ENCODE measurements at regions not wholly inside any gene's neighbourhood (a gene's known extent, or its start where the extent isn't known, plus 50 kb on each side); places are given as distances from the start of the nearest gene placed in this dataset.
"Not testable (repeated sequence)": the region's sequence is repeated elsewhere in the genome, so short reads cannot be mapped to it uniquely, and the experiment has no call there.

GRCh38 chr12:114152066-114152465, 185.9 kb upstream of the RBM19 start:
- ChIA-PET POLR2A (no interaction called here), CTCF (no interaction called here)
- Mint-ChIP-seq H3K9me3 (ENCODE audit: low read depth) (peaks cover 2% of the 10 kb centered on the region), H3K27me3 (no peaks in the 10 kb centered on the region), H3K4me3 (no peak overlapping the region), H3K27ac (no peak overlapping the region), H3K36me3 (ENCODE audit: low read depth) (no peaks in the 10 kb centered on the region), H3K4me1 (no peaks in the 10 kb centered on the region)
- DNase-seq, result no peak
- intact Hi-C loops (cut with DNase I, micrococcal nuclease), result no loop called here
- ATAC-seq, result no peak

- H3K27me3 Mint-ChIP-seq; intact Hi-C loops (cut with DNase I, micrococcal nuclease); H3K4me1 Mint-ChIP-seq; H3K27ac Mint-ChIP-seq; POLR2A ChIA-PET; H3K36me3 Mint-ChIP-seq (ENCODE audit: low read depth); ATAC-seq; CTCF ChIA-PET; DNase-seq; H3K9me3 Mint-ChIP-seq (ENCODE audit: low read depth); H3K4me3 Mint-ChIP-seq: not testable (repeated sequence)
Observed at GRCh38 chr12:114150584-114150983, 184.5 kb upstream of the RBM19 start.

GRCh38 chr12:114141921-114142564, 175.9 kb upstream of the RBM19 start:
- ChIA-PET CTCF (interaction anchor here (1.0 kb wide), 1 partner anchor 366 kb away, joined by 3 read pairs; no protein-coding TSS in a partner anchor), POLR2A (no interaction called here)
- DNase-seq, result no peak
- Mint-ChIP-seq H3K27me3 (peaks cover 2% of the 10 kb centered on the region), H3K4me3 (no peak overlapping the region), H3K36me3 (ENCODE audit: low read depth) (no peaks in the 10 kb centered on the region), H3K27ac (no peak overlapping the region), H3K4me1 (no peaks in the 10 kb centered on the region), H3K9me3 (ENCODE audit: low read depth) (no peaks in the 10 kb centered on the region)
- intact Hi-C loops (cut with DNase I, micrococcal nuclease), result no loop called here
- ATAC-seq, result no peak

- Mint-ChIP-seq H3K36me3 (ENCODE audit: low read depth) (no peaks in the 10 kb centered on the region), H3K27ac (no peak overlapping the region), H3K4me1 (no peaks in the 10 kb centered on the region), H3K9me3 (ENCODE audit: low read depth) (no peaks in the 10 kb centered on the region), H3K27me3 (peaks cover 5% of the 10 kb centered on the region), H3K4me3 (no peak overlapping the region)
- ChIA-PET POLR2A (no interaction called here), CTCF (no interaction called here)
- ATAC-seq, result no peak
- intact Hi-C loops (cut with DNase I, micrococcal nuclease), result no loop called here
- no peak for DNase-seq
Observed at GRCh38 chr12:114140576-114140975, 174.5 kb upstream of the RBM19 start.

- intact Hi-C loops (cut with DNase I, micrococcal nuclease), result no loop called here
- Mint-ChIP-seq H3K4me3 (no peak overlapping the region), H3K4me1 (no peaks in the 10 kb centered on the region), H3K36me3 (ENCODE audit: low read depth) (no peaks in the 10 kb centered on the region), H3K9me3 (ENCODE audit: low read depth) (no peaks in the 10 kb centered on the region), H3K27ac (no peak overlapping the region), H3K27me3 (peaks cover 9% of the 10 kb centered on the region)
- POLR2A ChIA-PET, result no interaction called here
- DNase-seq (no peak), ATAC-seq (no peak)
- CTCF ChIA-PET, result no interaction called here
Observed at GRCh38 chr12:114136631-114137030, 170.5 kb upstream of the RBM19 start.

- Mint-ChIP-seq H3K36me3 (ENCODE audit: low read depth) (no peaks in the 10 kb centered on the region), H3K4me3 (no peak overlapping the region), H3K9me3 (ENCODE audit: low read depth) (no peaks in the 10 kb centered on the region), H3K27me3 (peaks cover 9% of the 10 kb centered on the region), H3K4me1 (no peaks in the 10 kb centered on the region), H3K27ac (no peak overlapping the region)
- CTCF ChIA-PET, result no interaction called here
- POLR2A ChIA-PET, result no interaction called here
- intact Hi-C loops (cut with DNase I, micrococcal nuclease), result no loop called here
- ATAC-seq (no peak), DNase-seq (no peak)
Observed at GRCh38 chr12:114134922-114135321, 168.8 kb upstream of the RBM19 start.

GRCh38 chr12:114131824-114132223, 165.7 kb upstream of the RBM19 start:
- H3K9me3 Mint-ChIP-seq (ENCODE audit: low read depth), result no peaks in the 10 kb centered on the region
- H3K4me1 Mint-ChIP-seq, result no peaks in the 10 kb centered on the region
- no peak for ATAC-seq
- H3K36me3 Mint-ChIP-seq (ENCODE audit: low read depth), result no peaks in the 10 kb centered on the region
- ChIA-PET POLR2A (no interaction called here), CTCF (interaction anchor here (0.6 kb wide), 1 partner anchor 74 kb away, joined by 3 read pairs; no protein-coding TSS in a partner anchor)
- H3K27ac Mint-ChIP-seq, result no peak overlapping the region
- intact Hi-C loops (cut with DNase I, micrococcal nuclease), result no loop called here
- no peak overlapping the region for H3K4me3 Mint-ChIP-seq
- DNase-seq, result no peak
- peaks cover 7% of the 10 kb centered on the region for H3K27me3 Mint-ChIP-seq

GRCh38 chr12:114123108-114123507, 157.0 kb upstream of the RBM19 start:
- DNase-seq, result no peak

GRCh38 chr12:114122016-114122415, 155.9 kb upstream of the RBM19 start:
- ChIA-PET CTCF (no interaction called here), POLR2A (no interaction called here)
- Mint-ChIP-seq H3K4me1 (no peaks in the 10 kb centered on the region), H3K27ac (no peak overlapping the region), H3K27me3 (no peaks in the 10 kb centered on the region), H3K4me3 (no peak overlapping the region), H3K9me3 (ENCODE audit: low read depth) (no peaks in the 10 kb centered on the region), H3K36me3 (ENCODE audit: low read depth) (no peaks in the 10 kb centered on the region)
- DNase-seq, result no peak
- intact Hi-C loops (cut with DNase I, micrococcal nuclease), result no loop called here
- no peak for ATAC-seq

More at GRCh38 chr12:114123108-114123507, 157.0 kb upstream of the RBM19 start:
- H3K27ac Mint-ChIP-seq, result no peak overlapping the region
- CTCF ChIA-PET, result no interaction called here
- intact Hi-C loops (cut with DNase I, micrococcal nuclease), result no loop called here
- POLR2A ChIA-PET, result no interaction called here
- H3K4me3 Mint-ChIP-seq, result no peak overlapping the region
- no peaks in the 10 kb centered on the region for H3K9me3 Mint-ChIP-seq (ENCODE audit: low read depth)
- no peak for ATAC-seq
- H3K36me3 Mint-ChIP-seq (ENCODE audit: low read depth), result no peaks in the 10 kb centered on the region
- H3K27me3 Mint-ChIP-seq, result no peaks in the 10 kb centered on the region
- no peaks in the 10 kb centered on the region for H3K4me1 Mint-ChIP-seq

- POLR2A ChIA-PET, result no interaction called here
- intact Hi-C loops (cut with DNase I, micrococcal nuclease), result no loop called here
- Mint-ChIP-seq H3K4me1 (no peaks in the 10 kb centered on the region), H3K27ac (no peak overlapping the region), H3K36me3 (ENCODE audit: low read depth) (no peaks in the 10 kb centered on the region), H3K9me3 (ENCODE audit: low read depth) (peaks cover 3% of the 10 kb centered on the region), H3K4me3 (no peak overlapping the region), H3K27me3 (peaks cover 3% of the 10 kb centered on the region)
- CTCF ChIA-PET, result no interaction called here
- no peak for DNase-seq
- no peak for ATAC-seq
Observed at GRCh38 chr12:114119316-114119715, 153.2 kb upstream of the RBM19 start.

GRCh38 chr12:114096461-114096860, 130.3 kb upstream of the RBM19 start:
- no peak overlapping the region for H3K27ac Mint-ChIP-seq
- no peak for DNase-seq
- H3K4me3 Mint-ChIP-seq, result no peak overlapping the region
- CTCF ChIA-PET, result no interaction called here
- POLR2A ChIA-PET, result no interaction called here
- intact Hi-C loops (cut with DNase I, micrococcal nuclease), result no loop called here
- no peak for ATAC-seq
- H3K9me3 Mint-ChIP-seq (ENCODE audit: low read depth), result no peaks in the 10 kb centered on the region
- H3K4me1 Mint-ChIP-seq, result no peaks in the 10 kb centered on the region
- H3K36me3 Mint-ChIP-seq (ENCODE audit: low read depth), result no peaks in the 10 kb centered on the region
- no peaks in the 10 kb centered on the region for H3K27me3 Mint-ChIP-seq

- H3K4me1 Mint-ChIP-seq, result no peaks in the 10 kb centered on the region
- H3K9me3 Mint-ChIP-seq (ENCODE audit: low read depth), result no peaks in the 10 kb centered on the region
- no peak for DNase-seq
- ChIA-PET POLR2A (no interaction called here), CTCF (no interaction called here)
- no peak overlapping the region for H3K4me3 Mint-ChIP-seq
- no peaks in the 10 kb centered on the region for H3K27me3 Mint-ChIP-seq
- intact Hi-C loops (cut with DNase I, micrococcal nuclease), result no loop called here
- no peak overlapping the region for H3K27ac Mint-ChIP-seq
- no peaks in the 10 kb centered on the region for H3K36me3 Mint-ChIP-seq (ENCODE audit: low read depth)
- ATAC-seq, result no peak
Observed at GRCh38 chr12:114093520-114093919, 127.4 kb upstream of the RBM19 start.

- CTCF ChIA-PET, result no interaction called here
- POLR2A ChIA-PET, result no interaction called here
- intact Hi-C loops (cut with DNase I, micrococcal nuclease), result no loop called here
Observed at GRCh38 chr12:114092981-114093380, 126.9 kb upstream of the RBM19 start.

More at GRCh38 chr12:114092981-114093380, 126.9 kb upstream of the RBM19 start:
- Mint-ChIP-seq H3K9me3 (ENCODE audit: low read depth) (no peaks in the 10 kb centered on the region), H3K4me1 (no peaks in the 10 kb centered on the region), H3K27me3 (no peaks in the 10 kb centered on the region), H3K27ac (no peak overlapping the region), H3K4me3 (no peak overlapping the region), H3K36me3 (ENCODE audit: low read depth) (no peaks in the 10 kb centered on the region)
- ATAC-seq, result no peak
- DNase-seq, result no peak

Measured in activated CD4-positive, alpha-beta T cell treated with anti-CD3 and anti-CD28 coated beads for 36 hours (primary cell).